Ovary (tissue), 7 donors: ENCODE measurements at regions not wholly inside any gene's neighbourhood (a gene's known extent, or its start where the extent isn't known, plus 50 kb on each side); places are given as distances from the start of the nearest gene placed in this dataset.

Source experiments
- DNase-seq, 5 donors: peaks; one replicate each; pipeline ENCODE4 v3.0.0-alpha.2; 2019 to 2020
- H3K27ac ChIP-seq, 2 donors: fragments of 200-600 bp; one replicate each; pipeline versions ENCODE4 v1.5.1 to v1.8.0; 2019 to 2022
- H3K27me3 ChIP-seq: fragments of 200-600 bp; one replicate; pipeline ENCODE4 v1.8.0; 2022
- H3K36me3 ChIP-seq: fragments of 200-600 bp; sonication (generic); one replicate; pipeline ENCODE4 v1.5.1; 2019
- H3K4me1 ChIP-seq: one replicate; pipeline ENCODE4 v1.8.1; 2013; ENCODE audit warnings: mild to moderate bottlenecking, moderate library complexity; ENCODE audit not compliant: insufficient read depth
- H3K4me3 ChIP-seq: fragments of 200-600 bp; sonication (generic); one replicate; pipeline ENCODE4 v1.5.1; 2017
- H3K9me3 ChIP-seq, 2 donors: fragments of 200-600 bp in 1 of 2; sonication (generic) in 1 of 2; one replicate each; pipeline versions ENCODE4 v1.5.1 to v1.8.1; 2013 to 2019; ENCODE audit warnings: mild to moderate bottlenecking in 1 of 2, moderate library complexity in 1 of 2
- EP300 ChIP-seq: sonication (generic); formaldehyde crosslinking; IDR thresholded peaks from one replicate; pipeline ENCODE4 v1.6.1; 2017; ENCODE audit warnings: antibody characterized with exemption
- POLR2A ChIP-seq: fragments of 450-650 bp; IDR thresholded peaks from one replicate; pipeline ENCODE4 v1.6.1; 2017; ENCODE audit warnings: antibody characterized with exemption, mild to moderate bottlenecking, moderate library complexity
- WGBS, 3 donors: extraction: QIAGEN DNeasy Blood & Tissue Kit in 1 of 3; methylation state at CpG; one replicate each; pipeline versions ENCODE4 v1.1.5 to v1.1.7; 2013 to 2017; 5-methylcytosine and 5-hydroxymethylcytosine counted together
- intact Hi-C, 4 donors: fragments of 100-400 bp; cut with DNase I; formaldehyde crosslinking; loops; one replicate each; pipeline versions ENCODE4 v1.11.0 to v1.15.1; 2022 to 2023
- TF ChIP-seq, protein P1 (sequence below), 3 donors: fragments of 450-650 bp in 2 of 3; fragments of 200-600 bp in 1 of 3; IDR thresholded peaks; one replicate each; pipeline versions ENCODE4 v1.5.1 to v1.8.0; 2016 to 2022; ENCODE audit warnings: antibody characterized with exemption in 3 of 3, mild to moderate bottlenecking in 1 of 3
- donor health status: DM: no; HTN: no; CAD: no; lungs with moderate emphysema.
- donor health status: DM: no; HTN: no; CAD: no.
- donor health status: Bipolar disorder and iron deficiency.
- donor health status: DM: no; HTN: no; CAD: no.
- donor health status: DM: yes; HTN: yes; CAD: no.

- Histone ChIP-seq H3K27ac (no peak overlapping the region), H3K4me3 (no peak overlapping the region), H3K4me1 (no peaks in the 10 kb centered on the region), H3K27me3 (no peaks in the 10 kb centered on the region), H3K36me3 (no peaks in the 10 kb centered on the region), H3K9me3 (no peaks in the 10 kb centered on the region)
- DNase-seq = no peak
- intact Hi-C loops = no loop called here
- 87 to 95% (median 90%) methylated on average over 3 of the region's 3 CpGs for WGBS, 3 donors
- TF ChIP-seq EP300 (no peak), POLR2A (no peak)
- TF ChIP-seq, protein P1, sequence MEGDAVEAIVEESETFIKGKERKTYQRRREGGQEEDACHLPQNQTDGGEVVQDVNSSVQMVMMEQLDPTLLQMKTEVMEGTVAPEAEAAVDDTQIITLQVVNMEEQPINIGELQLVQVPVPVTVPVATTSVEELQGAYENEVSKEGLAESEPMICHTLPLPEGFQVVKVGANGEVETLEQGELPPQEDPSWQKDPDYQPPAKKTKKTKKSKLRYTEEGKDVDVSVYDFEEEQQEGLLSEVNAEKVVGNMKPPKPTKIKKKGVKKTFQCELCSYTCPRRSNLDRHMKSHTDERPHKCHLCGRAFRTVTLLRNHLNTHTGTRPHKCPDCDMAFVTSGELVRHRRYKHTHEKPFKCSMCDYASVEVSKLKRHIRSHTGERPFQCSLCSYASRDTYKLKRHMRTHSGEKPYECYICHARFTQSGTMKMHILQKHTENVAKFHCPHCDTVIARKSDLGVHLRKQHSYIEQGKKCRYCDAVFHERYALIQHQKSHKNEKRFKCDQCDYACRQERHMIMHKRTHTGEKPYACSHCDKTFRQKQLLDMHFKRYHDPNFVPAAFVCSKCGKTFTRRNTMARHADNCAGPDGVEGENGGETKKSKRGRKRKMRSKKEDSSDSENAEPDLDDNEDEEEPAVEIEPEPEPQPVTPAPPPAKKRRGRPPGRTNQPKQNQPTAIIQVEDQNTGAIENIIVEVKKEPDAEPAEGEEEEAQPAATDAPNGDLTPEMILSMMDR (IDR thresholded peaks at IDR 0.05) = no peak
Observed at GRCh38 chr7:86928308-86928707, 131.1 kb downstream of the ELAPOR2 start.

GRCh38 chr7:86926732-86927131, 132.7 kb downstream of the ELAPOR2 start:
- intact Hi-C loops = no loop called here
- Histone ChIP-seq H3K27me3 (no peaks in the 10 kb centered on the region), H3K4me3 (no peak overlapping the region), H3K4me1 (no peaks in the 10 kb centered on the region), H3K27ac (no peak overlapping the region), H3K36me3 (no peaks in the 10 kb centered on the region), H3K9me3 (no peaks in the 10 kb centered on the region)
- TF ChIP-seq EP300 (no peak), POLR2A (no peak)
- TF ChIP-seq, protein P1 (IDR thresholded peaks at IDR 0.05) = no peak
- 6 to 10% (median 7%) methylated on average over 2 of the region's 2 CpGs for WGBS, 3 donors
- no peak for DNase-seq

GRCh38 chr7:86925221-86925620, 134.2 kb downstream of the ELAPOR2 start:
- intact Hi-C loops = no loop called here
- TF ChIP-seq POLR2A = no peak
- TF ChIP-seq, protein P1 (IDR thresholded peaks at IDR 0.05) = no peak
- TF ChIP-seq EP300 = no peak
- H3K27ac ChIP-seq = no peak overlapping the region
- H3K4me1 ChIP-seq = no peaks in the 10 kb centered on the region
- no peaks in the 10 kb centered on the region for H3K27me3 ChIP-seq
- WGBS, 3 donors = 89 to 97% (median 96%) methylated on average over 1 of the region's 1 CpG
- H3K9me3 ChIP-seq = no peaks in the 10 kb centered on the region
- H3K36me3 ChIP-seq = no peaks in the 10 kb centered on the region
- no peak for DNase-seq
- H3K4me3 ChIP-seq = no peak overlapping the region

GRCh38 chr7:86923527-86923926, 135.9 kb downstream of the ELAPOR2 start:
- Histone ChIP-seq H3K27ac (no peak overlapping the region), H3K4me3 (no peak overlapping the region), H3K9me3 (no peaks in the 10 kb centered on the region), H3K27me3 (no peaks in the 10 kb centered on the region), H3K4me1 (no peaks in the 10 kb centered on the region), H3K36me3 (no peaks in the 10 kb centered on the region)
- intact Hi-C loops = no loop called here
- TF ChIP-seq POLR2A (no peak), EP300 (no peak)
- TF ChIP-seq, protein P1 (IDR thresholded peaks at IDR 0.05) = no peak
- no peak for DNase-seq

GRCh38 chr7:86920154-86920553, 139.3 kb downstream of the ELAPOR2 start:
- H3K4me3 ChIP-seq = no peak overlapping the region
- intact Hi-C loops = no loop called here
- no peaks in the 10 kb centered on the region for H3K4me1 ChIP-seq
- H3K9me3 ChIP-seq = no peaks in the 10 kb centered on the region
- no peak for DNase-seq
- TF ChIP-seq, protein P1 (IDR thresholded peaks at IDR 0.05) = no peak
- TF ChIP-seq POLR2A (no peak), EP300 (no peak)
- no peaks in the 10 kb centered on the region for H3K36me3 ChIP-seq
- H3K27ac ChIP-seq = no peak overlapping the region
- H3K27me3 ChIP-seq = no peaks in the 10 kb centered on the region
